NCI-H446 treated with DMSO at 0.1 percent for 48 hours (cell line): ENCODE measurements at regions not wholly inside any gene's neighbourhood (a gene's known extent, or its start where the extent isn't known, plus 50 kb on each side); places are given as distances from the start of the nearest gene placed in this dataset.
A peak's percentile ranks its signal among the peaks of the same experiment; 100 is the strongest.
"Not testable (repeated sequence)": the region's sequence is repeated elsewhere in the genome, so short reads cannot be mapped to it uniquely, and the experiment has no call there.

Source experiments
- DNase-seq: peaks from one replicate; lab custom pipeline; 2025; lab: John Stamatoyannopoulos, UW

DNA sequence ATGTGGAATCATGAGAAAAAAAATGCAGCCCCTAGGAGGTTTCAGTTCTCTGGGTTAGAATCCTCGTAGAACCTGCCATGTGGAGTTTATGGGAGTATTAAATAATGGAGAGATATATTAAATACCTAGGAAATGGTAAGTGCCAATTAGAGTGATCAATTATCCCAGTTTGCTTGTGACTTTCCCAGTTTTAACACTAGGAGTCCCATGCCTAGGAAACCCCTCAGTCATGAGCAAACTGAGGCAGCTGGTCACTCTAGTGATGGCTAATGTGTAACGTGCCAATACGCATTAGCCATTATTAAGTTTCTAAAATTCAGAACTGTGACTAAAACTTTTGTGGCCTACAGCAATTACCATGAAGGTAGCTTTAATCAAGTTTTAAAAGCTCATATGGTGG, 720.6 kb downstream of the TAF11L14 start:
- no peak for DNase-seq

DNA sequence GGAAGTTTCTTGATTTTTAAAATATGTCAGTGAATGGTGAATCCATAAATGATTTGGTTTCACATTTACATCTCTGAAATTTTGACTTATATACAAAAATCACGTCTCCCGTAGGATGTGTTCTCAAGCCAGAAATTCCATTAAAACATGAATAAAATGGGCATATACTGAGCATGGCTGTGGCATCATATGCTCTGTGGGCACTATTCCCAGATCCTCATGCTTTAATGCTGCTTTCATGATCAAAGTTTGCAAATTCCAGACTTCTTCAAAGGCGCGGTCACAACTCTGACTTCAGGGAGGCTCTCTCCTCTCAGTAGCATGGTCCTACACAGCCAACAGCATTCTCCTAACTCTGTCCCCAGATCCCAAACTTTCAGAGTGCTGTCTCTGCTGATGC, 723.2 kb downstream of the TAF11L14 start:
- DNase-seq: no peak

DNA sequence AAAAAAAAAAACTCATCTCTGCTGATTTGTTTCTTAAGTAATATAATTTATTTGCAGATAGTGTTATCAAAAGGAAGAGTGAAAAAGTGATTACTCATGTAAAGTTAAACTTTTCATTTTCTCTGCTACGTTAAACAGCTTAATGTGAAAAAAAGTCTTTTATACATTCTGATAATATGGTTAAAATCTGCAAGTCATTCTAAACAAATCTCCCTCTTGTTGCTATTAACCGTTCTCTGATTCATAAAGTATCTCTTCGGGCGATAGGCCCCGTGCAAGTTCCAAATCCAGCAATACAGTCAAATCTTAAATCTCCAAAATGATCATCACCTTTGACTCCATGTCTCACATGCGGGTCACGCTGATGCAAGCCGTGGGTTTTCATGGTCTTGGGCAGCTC, 732.0 kb downstream of the TAF11L14 start:
- DNase-seq: no peak

DNA sequence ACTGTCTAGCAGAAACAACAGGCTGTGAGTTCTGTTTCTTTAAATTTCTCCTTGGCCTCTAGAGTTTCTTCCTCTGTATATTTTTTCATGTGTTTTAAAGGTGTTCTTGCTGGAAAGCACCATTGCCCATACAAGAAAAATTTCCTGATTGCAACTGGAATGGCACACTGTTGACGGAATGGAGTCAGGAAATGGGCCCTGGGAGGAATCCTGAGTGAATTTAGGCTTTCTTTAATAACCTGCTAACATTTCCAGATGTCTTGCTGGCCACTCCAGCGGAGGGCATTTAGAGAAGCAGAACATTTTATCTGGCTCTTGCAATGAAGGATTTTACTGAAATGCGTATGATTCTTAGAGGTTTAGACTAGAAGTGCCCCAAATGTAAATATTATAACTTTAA, 736.3 kb downstream of the TAF11L14 start:
- no peak for DNase-seq

DNA sequence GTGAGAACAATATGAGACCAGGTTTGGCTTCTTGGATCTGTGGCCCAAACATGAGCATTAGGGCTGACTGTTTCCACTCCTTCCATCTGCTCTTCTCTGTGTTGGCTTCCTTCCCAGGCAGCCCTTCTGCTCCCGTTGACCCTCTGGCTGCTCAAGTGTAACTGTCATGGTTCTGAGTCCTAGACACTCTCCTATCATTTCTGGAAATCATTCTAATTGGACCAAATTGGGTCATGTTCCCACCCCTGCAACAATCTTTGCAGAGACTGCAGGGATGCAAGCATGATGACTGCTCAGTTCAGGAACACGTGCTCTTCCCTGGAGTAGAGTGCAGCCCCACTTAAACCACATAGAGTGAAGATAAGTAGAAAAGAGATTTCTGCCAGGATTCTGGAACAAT, 741.4 kb downstream of the TAF11L14 start:
- DNase-seq: peak; percentile 100

DNA sequence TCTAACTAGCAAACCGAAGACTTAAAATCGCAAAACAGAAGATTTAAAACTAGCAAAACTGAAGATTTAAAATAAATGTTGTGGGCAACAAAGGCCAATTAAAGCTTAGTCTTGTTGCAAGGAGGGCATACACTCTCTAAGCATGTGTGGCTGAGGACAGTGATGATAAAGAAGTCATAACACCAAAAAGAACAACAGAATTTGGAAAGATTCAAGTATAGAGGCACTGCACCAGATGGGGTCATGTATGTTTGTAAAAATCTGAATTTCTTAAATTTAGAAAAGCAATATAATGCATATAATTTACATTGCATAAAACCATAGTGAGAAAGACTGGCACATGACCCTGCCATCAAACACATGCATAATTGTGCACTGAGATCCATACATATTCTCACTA, 743.8 kb downstream of the TAF11L14 start:
- DNase-seq: no peak

DNA sequence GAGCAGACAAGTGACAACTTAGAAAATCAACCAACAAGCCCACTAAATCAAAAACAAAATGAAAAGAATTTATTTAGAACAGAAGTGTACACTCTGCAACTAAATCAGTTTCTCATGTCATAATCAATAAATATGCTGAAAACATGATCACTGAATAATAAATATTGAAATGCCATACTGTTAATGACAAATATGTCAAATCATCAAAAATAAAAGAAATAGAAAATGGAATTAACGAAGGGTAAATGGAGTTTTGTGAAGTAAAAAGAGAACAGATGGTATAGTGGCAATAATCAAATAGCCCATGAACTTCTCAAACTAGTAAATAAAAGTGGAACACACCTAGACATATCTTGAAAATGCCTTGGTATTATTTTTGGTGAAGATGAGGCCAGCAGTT, 744.9 kb downstream of the TAF11L14 start:
- no peak for DNase-seq

DNA sequence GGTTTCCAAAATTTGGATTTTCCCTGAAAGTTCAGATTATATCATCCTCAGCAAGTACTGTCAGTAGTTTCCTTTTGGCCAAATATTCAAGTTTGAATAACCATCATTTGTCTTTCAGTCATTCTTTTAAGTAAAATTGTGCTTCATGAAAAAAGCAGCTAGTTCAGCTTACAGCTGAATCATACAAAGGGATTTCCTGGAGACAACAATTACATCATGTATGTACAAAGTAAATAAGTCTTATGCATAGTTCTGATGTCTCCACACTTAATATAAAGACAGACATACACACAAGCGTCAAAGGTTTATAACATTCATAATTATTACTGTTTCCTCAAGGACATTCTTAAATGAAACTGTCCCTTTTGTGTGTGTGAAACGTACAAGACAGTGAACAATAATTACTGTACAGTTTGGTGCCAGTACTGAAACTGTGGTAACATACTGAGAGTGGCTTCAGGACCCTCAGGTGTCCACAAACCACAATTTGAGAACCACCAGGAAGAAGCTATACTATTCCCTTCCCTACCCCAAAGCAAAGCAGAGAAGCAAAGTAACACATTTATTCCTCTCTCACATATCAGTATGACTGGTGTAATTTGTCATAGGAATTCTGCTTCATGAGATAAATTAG, 746.6 kb downstream of the TAF11L14 start:
- DNase-seq: no peak

DNA sequence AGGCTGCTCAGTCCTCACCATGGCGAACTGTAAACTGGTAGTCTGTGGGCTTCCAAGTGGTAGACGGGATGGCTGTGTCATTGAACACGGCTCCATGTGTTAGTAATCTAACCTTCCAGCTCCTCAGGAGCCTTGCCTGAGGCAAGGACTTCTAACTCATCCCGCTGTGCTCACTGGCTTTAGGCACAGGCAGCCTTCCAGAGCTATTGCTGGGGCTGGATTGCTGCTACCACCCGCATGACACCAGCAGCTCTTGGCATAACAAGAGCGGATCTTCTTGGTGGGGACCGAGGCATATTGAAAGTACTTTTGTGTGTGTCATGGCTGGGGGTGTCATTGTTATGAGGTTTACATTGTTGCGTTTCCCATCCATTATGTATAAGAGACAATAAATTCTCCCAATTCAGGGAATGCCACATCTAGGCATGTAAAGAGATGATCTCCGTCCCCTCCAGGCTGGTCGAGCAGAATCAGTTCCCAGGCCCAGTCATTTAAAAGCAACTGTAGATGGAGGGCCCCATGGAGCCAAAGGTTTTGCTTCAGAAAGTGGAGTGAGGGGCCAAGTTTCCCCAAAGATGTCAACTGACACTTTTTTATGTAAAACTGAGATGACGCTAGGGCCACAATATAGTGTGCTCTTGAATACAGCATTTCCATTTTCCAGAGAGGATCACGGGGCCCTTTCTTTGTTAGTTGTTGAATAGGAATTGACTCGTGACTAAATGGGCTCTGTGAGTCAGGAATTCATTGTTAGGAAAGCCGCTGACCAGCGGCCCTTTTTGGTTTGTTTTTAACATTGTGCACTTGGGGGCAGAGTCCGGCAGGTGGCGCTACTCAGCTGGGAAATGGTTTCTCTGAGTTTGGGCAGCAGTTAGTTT, 759.5 kb downstream of the TAF11L14 start:
- peak; percentile 39 for DNase-seq

DNA sequence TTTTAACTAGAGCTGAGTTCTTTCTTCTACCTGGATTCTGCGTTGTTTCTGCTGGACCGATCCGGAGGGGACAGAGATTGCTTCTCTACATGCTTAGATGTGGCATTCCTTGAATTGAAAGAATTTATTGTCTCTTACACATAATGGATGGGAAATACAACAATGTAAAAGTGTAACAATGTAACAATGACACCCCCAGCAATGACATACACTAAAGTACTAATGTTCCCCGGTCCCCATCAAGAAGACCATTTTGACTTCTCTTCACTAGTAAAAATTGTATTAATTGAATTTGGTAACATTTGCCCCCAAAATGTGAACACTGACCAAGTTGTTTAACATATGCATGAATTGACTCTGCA, 760.2 kb downstream of the TAF11L14 start:
- DNase-seq: no peak

DNA sequence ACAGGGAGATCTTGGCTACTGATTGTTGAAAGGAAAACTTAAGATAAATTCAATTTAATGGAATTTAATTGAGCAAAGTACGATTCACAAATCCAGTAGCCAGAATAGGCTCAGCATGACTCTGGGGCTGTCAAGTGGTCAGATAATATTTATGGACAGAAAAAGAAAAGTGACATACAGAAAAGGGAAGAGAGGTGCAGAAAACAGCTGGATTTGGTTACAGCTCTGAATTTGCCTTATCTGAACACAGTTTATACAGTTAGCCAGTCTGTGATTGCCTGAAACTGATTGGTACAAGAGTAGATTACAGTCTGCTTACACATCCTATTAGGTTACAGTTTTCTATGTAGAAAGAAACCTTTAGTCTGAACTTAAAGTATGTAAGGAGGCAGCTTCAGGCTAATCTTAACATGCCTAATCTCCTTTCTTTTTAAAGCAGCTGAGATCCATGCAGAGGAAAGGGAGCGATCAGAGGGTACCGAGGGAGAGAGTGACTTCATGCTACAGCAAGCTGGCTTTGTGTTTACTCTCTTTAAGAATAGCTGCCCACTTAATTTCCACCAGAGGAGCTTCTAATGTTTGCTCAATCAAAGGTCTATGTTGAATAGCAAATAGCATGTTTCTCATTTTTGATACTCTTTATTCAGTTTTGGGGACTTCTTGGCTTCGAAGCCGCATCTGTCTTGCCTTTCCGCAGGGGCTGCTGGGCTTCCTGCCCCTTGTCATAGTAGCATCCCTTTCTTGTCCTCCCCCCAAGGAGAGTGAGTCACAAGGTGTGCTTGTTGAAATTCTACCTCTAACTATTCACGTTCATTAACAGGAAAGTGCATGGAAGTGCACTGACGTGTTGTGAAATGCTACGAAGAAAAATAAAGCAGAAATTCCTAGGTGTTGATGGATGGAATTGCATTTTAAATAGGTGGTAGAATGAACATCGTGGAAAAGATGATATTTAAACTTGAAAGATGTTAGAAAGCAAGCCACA, 761.2 kb downstream of the TAF11L14 start:
- no peak for DNase-seq

DNA sequence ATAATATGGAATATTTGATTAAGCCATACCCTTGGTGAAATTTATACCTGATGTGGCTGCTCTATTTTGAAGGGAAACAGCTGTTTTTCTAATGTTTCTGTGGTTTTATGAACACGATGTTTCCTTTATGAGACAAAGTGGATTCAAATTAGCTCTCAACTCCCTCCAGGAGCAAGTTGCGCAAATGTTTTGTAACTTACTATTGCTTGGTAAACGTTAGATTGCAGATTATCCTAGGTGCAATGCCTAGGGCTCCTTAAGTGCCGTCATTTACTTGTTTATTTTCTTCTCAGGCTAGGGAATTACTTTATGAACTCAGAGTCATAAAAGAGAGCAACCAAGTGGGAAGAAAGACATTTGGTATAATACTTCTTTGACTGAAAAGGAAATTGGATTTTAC, 763.1 kb downstream of the TAF11L14 start:
- no peak for DNase-seq

DNA sequence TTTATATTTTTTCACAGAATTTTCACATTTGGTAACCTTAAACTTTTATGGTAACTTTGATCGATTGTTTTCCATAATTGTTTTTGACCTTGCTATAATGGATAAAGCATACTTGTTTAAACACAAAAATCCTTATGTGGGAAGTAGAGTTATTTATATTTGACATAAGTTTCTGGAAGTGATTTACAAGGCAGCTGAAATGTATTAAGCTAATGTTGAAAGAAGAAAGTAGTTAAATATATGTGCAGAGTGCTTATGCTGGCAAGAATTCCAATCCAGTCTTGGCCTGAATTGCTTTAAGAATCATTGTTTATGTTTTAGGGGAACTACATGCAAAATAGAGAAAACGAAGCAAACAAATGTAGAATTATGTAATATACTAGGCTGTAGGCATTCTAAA, 763.6 kb downstream of the TAF11L14 start:
- DNase-seq: no peak

DNA sequence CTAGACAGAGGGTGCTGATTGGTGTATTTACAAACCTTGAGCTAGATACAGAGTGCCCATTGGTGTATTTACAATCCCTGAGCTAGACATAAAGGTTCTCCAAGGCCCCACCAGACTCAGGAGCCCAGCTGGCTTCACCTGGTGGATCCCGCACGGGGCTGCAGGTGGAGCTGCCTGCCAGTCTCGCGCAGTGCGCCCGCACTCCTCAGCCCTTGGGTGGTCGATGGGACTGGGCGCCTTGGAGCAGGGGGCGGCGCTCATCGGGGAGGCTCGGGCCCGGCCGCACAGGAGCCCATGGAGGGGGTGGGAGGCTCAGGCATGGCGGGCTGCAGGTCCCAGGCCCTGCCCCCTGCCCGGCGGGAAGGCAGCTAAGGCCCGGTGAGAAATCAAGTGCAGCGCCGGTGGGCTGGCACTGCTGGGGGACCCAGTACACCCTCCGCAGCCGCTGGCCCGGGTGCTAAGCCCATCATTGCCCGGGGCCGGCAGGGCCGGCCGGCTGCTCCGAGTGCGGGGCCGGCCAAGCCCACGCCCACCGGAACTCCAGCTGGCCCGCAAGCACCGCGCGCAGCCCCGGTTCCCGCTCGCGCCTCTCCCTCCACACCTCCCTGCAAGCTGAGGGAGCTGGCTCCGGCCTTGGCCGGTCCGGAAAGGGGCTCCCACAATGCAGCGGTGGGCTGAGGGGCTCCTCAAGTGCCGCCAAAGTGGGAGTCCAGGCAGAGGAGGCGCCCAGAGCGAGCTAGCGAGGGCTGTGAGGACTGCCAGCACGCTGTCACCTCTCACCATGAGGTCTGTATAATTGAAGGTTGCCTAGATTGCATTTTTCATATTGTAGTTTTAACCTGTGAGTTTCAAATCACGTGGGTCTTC, 765.4 kb downstream of the TAF11L14 start:
- DNase-seq: not testable (repeated sequence)

DNA sequence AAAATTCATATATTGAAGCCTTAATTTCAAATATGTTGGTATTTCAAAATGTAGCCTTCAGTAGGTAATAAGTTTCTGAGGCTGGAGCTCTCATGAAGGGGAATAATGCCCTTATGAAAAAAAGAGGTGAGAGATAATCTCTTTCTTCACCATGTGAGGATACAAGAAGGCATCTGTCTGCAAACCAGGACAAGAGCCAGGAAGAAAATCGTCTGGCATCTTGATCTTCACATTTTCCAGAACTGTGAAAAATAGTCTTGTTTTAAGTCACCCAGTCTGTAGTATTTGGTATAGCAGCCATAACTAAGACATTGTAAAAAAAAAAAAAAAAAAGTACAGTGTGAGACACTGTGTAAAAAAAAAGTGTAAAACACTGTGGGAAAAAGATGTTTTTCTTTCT, 768.9 kb downstream of the TAF11L14 start:
- no peak for DNase-seq

DNA sequence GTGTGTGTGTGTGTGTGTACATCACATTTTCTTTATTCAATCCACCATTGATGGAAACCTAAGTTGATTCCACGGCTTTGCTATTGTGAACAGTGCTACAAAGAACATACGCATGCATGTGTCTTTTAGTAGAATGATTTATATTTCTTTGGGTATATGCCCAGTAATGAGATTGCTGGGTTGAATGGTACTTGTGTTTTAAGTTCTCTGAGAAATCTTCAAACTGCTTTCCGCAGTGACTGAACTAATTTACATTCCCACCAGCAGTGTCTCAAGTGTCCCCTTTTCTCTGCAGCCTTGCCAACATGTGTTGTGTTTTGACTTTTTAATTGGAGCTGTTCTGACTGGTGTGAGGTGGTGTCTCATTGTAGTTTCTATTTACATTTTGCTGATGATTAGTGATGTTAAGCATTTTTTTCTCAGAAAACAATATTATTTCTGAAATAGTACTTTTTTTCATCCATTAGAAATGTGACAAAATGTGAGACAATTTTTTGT, 769.7 kb downstream of the TAF11L14 start:
- DNase-seq: peak; percentile 56

DNA sequence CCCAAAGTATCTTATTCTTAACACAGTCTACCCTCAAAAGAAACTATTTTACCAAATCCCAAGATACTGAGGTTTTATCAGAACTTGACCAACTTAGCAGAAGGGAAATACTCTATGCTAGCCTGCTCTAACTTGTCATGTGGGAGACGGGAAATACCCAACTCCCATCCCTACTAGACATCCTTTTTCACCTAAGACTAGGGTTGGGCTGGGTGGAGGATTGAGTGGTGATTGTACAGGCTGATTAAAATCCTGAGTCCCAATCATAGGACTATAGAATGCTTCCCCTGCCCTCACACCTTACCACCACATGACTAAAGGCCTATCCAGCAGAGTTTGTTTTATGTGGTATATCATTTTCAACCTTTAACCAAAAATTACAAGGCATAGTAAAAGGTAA, 786.5 kb downstream of the TAF11L14 start:
- DNase-seq: no peak

DNA sequence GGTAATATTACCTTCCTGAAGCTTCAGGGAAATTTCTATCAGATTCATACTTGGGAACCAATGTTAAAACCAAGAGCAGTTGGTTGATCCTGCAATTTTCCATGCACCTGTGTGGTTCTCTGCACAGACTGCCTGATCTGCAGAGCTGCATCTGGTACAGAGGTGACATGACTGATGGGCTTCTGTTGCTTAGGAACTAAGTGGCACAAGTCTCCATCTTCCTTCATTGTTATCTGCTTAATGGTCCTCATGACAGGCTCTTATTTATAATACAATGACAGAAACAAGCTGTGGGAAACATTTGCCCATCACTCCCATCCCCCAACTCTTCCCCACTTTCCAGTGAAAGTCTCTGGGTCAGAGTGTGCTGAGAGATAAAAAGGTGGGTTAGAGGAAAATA, 799.1 kb downstream of the TAF11L14 start:
- DNase-seq: no peak

DNA sequence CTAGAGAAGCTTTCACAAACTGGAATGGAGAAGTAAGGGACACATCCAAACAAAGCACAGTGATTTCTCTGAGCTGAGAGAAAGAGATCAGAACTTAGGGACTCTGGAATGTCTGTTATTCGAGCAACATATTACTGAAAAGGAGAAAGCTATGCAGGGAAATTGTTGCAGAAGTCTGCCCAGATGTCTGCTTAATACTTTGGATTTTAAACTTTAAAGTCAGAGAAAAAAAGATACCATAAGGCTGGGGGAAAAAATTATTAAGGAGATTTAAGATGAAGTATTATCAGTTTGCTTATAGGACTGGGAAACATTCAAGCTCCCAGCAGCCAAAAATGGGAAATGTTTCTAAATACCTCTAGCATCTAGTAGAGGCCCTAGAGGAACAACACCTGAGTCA, 803.9 kb downstream of the TAF11L14 start:
- DNase-seq: no peak

DNA sequence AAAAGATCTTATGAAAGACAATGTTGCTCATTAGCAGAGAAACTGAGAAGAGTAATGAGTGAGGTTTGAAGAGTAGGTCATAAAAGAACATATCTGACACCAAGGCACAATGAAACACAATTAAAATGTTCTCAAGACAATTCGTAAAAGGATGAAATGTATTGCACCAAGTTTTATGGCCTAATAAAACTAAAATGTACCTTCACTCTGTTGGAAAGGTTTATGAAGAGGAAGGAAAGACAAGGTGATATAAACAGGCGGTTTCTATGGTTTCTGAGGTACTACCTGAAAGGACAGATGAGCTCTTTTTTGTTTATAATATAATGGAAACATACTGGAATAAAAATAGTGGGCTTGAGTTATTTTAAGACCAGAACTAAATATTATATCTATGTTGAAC, 821.3 kb downstream of the TAF11L14 start:
- no peak for DNase-seq

DNA sequence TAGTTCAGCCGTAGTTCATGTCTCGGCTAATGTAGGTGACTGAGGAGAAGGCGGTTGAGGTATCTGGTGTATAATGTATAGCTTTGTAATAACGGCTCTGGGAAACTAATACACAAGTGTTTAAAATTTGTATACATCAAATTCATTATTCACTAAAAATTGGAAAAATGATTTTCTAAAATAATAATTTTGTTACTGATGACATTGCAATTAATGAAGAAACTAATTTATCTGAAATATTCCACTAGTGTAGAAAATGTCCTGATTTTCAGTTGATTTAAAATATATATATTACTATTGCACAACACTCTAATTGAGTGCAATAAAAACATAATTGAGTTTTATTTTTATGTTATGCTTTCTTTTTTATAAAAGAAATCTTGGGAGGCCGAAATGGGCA, 823.0 kb downstream of the TAF11L14 start:
- DNase-seq: no peak
